D721Med (cell line): ENCODE measurements at regions not wholly inside any gene's neighbourhood (a gene's known extent, or its start where the extent isn't known, plus 50 kb on each side); places are given as distances from the start of the nearest gene placed in this dataset.

Experiments used
- DNase-seq: peaks from one replicate; pipeline ENCODE4 v3.0.0; 2011; ENCODE audit warnings: low spot score; ENCODE audit not compliant: insufficient read length
- FAIRE-seq: peaks from 2 replicates; lab custom pipeline; 2011; peaks lifted over from hg19 to GRCh38; lab: Jason Lieb, UNC
- CTCF ChIP-seq: IDR thresholded peaks from 2 replicates; pipeline ENCODE4 v1.5.1; 2012; ENCODE audit warnings: mild to moderate bottlenecking, control low read depth; ENCODE audit not compliant: insufficient read depth; ENCODE audit errors: missing control alignments

- TF ChIP-seq CTCF, result no peak
These were observed 997.1 kb downstream of the EFNB2 start for GRCh38 chr13:105538346-105538745.

DNA sequence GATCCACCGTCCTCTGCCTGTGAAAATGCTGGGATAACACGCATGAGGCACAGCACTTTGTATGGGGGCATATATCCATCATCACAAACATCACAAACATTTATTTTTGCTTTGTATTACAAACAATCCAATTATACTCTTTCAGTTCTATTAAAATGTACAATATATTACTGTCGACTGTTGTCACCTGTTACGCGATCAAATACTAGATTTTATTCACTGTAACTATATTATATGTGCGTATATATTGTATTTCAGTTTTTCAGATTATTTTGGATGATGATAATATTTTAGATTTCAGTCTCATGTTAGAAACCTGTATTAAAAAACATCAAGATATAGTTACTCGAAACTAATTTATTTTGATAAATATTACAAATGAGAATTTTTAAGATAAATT lies 998.3 kb downstream of the EFNB2 start:
- no peak for FAIRE-seq
- TF ChIP-seq CTCF, result no peak
- DNase-seq, result no peak

More at GRCh38 chr13:105538346-105538745, 997.1 kb downstream of the EFNB2 start:
- no peak for DNase-seq
- FAIRE-seq, result no peak

DNA sequence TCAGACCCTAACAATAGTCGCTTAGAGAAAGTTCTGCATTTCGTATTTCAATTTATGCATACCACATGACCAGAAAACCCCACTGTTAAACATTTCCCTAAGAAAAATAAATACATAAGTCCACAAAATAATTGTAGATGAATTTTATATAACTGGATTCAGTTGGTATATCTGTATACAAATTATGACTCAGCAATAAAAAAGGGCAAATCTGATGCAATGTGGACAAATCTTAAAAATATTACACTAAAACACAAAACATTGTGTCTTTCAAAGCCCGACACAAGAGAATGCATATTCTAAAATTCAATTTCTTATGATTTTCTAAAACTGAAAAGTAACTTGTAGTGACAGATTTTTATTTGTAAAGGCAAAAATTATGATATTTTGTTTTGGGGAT lies 1005.0 kb downstream of the EFNB2 start:
- no peak for DNase-seq
- no peak for TF ChIP-seq CTCF
- FAIRE-seq, result no peak

GRCh38 chr13:105527127-105527526 lies 1008.3 kb downstream of the EFNB2 start:
- FAIRE-seq, result no peak
- DNase-seq, result no peak
- no peak for TF ChIP-seq CTCF

- TF ChIP-seq CTCF, result no peak
- FAIRE-seq, result no peak
- DNase-seq, result no peak
These were observed 1015.7 kb downstream of the EFNB2 start for GRCh38 chr13:105519771-105520170.

DNA sequence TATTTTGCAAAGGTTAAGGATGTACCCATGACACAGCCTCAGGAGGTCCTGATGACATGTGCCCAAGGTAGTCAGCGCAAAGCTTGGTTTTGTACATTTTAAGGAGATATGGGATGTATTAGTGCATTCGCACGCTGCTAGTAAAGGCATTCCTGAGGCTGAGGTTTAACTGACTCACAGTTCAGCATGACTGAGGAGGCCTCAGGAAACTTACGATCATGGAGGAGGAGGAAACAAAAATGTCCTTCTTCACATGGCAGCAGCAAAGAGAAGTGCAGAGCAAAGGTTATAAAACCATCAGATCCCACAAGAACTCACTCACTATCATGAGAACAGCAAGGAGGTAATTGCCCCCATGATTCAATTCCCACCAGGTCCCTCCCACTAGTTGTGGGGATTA lies 1017.4 kb downstream of the EFNB2 start:
- FAIRE-seq, result no peak

GRCh38 chr13:105514401-105514800 lies 1021.1 kb downstream of the EFNB2 start:
- no peak for FAIRE-seq
- DNase-seq, result no peak
- TF ChIP-seq CTCF, result no peak

More for the DNA sequence above, 1017.4 kb downstream of the EFNB2 start:
- DNase-seq, result no peak
- TF ChIP-seq CTCF, result no peak
